BJ (cell line): ENCODE measurements at regions not wholly inside any gene's neighbourhood (a gene's known extent, or its start where the extent isn't known, plus 50 kb on each side); places are given as distances from the start of the nearest gene placed in this dataset.

Experiments used
- CTCF ChIA-PET: fragments of 350-600 bp; formaldehyde crosslinking; extraction: SDS; loops from one replicate; lab custom pipeline; 2021; ENCODE audit warnings: antibody characterized with exemption, inconsistent platforms; lab: Yijun Ruan, JAX
- POLR2A ChIA-PET: fragments of 300-600 bp; sonication (Branson Sonifier 250); formaldehyde crosslinking; extraction: SDS; loops from one replicate; lab custom pipeline; 2021; ENCODE audit warnings: antibody characterized with exemption; lab: Charles Lee
- DNase-seq: peaks from one replicate; pipeline ENCODE4 v3.0.0-alpha.2; 2011; ENCODE audit warnings: low read depth
- H3K27me3 ChIP-seq: 2 replicates; pipeline ENCODE4 v1.6.0; 2011; ENCODE audit warnings: low read length; ENCODE audit not compliant: control insufficient read depth, insufficient read depth
- H3K36me3 ChIP-seq: 2 replicates; pipeline ENCODE4 v1.5.1; 2011; ENCODE audit warnings: low read length; ENCODE audit not compliant: control insufficient read depth, insufficient read depth
- H3K4me3 ChIP-seq: 2 replicates; pipeline ENCODE4 v1.5.1; 2011; ENCODE audit warnings: low read depth, mild to moderate bottlenecking, control low read depth, low read length
- TF ChIP-seq, protein P1 (sequence below): IDR thresholded peaks from 2 replicates; pipeline ENCODE4 v1.5.1; 2011; ENCODE audit warnings: low read depth, mild to moderate bottlenecking, control low read depth, inconsistent platforms, low read length, moderate library complexity; ENCODE audit not compliant: insufficient read depth

DNA sequence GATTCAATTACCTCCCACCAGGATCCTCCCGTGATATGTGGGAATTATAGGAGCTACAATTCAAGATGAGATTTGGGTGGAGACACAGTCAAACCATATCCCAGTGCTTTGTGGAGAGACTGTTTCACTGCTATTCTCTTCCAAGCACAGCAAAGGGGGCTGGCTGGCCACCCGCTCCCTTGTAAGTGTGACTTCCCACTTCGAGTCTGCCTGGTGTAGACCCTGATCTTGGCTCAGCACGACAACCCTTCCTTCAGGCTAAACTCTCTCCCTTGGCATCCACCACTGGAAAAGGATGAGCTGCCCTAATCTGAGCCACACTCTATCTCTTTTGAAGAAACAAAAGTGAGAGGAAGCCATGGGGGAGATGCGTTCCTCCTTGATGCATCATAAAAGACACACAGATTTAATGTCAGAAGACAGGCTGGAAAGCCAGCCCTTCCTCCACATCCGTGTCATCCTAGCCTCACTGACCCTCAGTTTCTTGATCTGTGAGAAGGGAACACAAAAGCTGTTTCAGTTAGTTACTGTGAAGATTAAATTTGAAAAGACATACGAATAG, 64.7 kb upstream of the CDON start:
- no peaks in the 10 kb centered on the region for H3K36me3 ChIP-seq
- TF ChIP-seq, protein P1, sequence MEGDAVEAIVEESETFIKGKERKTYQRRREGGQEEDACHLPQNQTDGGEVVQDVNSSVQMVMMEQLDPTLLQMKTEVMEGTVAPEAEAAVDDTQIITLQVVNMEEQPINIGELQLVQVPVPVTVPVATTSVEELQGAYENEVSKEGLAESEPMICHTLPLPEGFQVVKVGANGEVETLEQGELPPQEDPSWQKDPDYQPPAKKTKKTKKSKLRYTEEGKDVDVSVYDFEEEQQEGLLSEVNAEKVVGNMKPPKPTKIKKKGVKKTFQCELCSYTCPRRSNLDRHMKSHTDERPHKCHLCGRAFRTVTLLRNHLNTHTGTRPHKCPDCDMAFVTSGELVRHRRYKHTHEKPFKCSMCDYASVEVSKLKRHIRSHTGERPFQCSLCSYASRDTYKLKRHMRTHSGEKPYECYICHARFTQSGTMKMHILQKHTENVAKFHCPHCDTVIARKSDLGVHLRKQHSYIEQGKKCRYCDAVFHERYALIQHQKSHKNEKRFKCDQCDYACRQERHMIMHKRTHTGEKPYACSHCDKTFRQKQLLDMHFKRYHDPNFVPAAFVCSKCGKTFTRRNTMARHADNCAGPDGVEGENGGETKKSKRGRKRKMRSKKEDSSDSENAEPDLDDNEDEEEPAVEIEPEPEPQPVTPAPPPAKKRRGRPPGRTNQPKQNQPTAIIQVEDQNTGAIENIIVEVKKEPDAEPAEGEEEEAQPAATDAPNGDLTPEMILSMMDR = no peak
- POLR2A ChIA-PET = interaction anchor here (0.6 kb wide), 1 partner anchor 172 kb away, joined by 7 read pairs; no protein-coding TSS in a partner anchor
- no peak overlapping the region for H3K4me3 ChIP-seq
- CTCF ChIA-PET = interaction anchor here (1.0 kb wide), 1 partner anchor 12 kb away, joined by 3 read pairs; no protein-coding TSS in a partner anchor
- H3K27me3 ChIP-seq = peaks cover 11% of the 10 kb centered on the region
- no peak for DNase-seq

DNA sequence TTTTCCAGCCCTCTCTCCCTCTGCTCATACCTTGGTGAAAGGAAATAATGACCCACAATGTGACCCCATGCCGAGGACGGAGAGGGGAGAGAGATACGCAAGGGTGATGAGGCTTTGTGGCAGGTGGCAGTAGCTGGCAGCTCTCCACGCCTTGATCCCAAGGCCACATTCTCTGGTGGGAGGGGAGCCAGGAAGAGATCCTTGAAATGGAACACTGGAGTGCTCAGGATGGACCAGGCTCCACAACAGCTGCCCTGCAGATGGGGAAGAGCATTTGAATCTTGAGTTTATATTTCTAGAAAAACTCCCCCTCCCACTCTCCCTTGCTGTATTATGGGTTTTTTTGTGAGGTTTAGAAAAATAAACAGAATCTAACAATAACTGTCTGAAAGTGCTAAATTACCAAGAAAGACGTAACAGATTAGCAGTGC, 61.6 kb upstream of the CDON start:
- no peaks in the 10 kb centered on the region for H3K36me3 ChIP-seq
- peaks cover 8% of the 10 kb centered on the region for H3K27me3 ChIP-seq
- TF ChIP-seq, protein P1 = no peak
- ChIA-PET CTCF (interaction anchor here (0.6 to 1.6 kb wide), 4 partner anchors 10 to 196 kb away, joined by 3 to 6 read pairs (median 3); no protein-coding TSS in a partner anchor), POLR2A (no interaction called here)
- DNase-seq = no peak
- no peak overlapping the region for H3K4me3 ChIP-seq

DNA sequence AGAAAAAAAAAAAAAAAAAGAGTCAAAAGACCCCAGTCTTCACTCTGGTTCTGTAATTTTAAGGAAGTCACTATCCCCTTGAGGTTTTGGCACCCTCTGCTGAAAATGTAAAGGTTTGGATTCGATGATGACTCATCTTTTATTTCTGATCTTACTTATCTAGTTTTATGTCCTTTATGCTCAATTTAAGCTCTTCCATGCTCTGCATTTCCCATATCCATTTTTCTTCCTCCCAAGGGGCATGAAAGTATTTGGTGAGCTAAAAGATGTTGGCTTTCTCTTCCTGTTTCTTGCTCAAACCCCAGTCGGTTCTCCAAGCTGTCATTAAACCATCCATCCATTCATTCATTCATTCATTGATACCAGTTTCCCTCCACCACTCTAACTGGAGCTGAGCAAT, 61.0 kb upstream of the CDON start:
- CTCF ChIA-PET = interaction anchor here (0.6 to 1.1 kb wide), 3 partner anchors 10 to 195 kb away, joined by 3 to 6 read pairs (median 3); no protein-coding TSS in a partner anchor
- peaks cover 8% of the 10 kb centered on the region for H3K27me3 ChIP-seq
- POLR2A ChIA-PET = no interaction called here
- DNase-seq = no peak
- no peaks in the 10 kb centered on the region for H3K36me3 ChIP-seq
- TF ChIP-seq, protein P1 = no peak
- H3K4me3 ChIP-seq = no peak overlapping the region

DNA sequence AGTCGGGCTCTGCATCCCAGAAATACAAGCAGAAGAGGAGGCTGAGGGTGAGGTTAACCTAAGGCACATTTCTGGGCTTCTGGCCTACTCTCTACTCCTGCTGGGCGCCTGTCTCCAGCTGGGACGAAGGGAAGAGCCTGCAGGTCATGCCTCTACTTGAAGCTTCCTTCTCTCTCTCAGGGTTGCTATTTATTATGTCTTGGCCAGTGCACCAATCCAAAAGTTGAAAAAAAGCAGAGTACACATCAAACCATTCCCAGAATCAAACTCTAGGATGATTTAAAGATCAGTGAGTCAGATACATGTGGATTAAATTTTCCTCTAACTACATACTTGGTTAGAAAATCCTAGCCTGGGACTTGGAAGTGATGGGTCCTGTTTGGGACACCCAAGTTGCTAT, 60.2 kb upstream of the CDON start:
- Histone ChIP-seq H3K36me3 (no peaks in the 10 kb centered on the region), H3K4me3 (no peak overlapping the region), H3K27me3 (peaks cover 8% of the 10 kb centered on the region)
- TF ChIP-seq, protein P1 = no peak
- ChIA-PET POLR2A (no interaction called here), CTCF (no interaction called here)
- no peak for DNase-seq

DNA sequence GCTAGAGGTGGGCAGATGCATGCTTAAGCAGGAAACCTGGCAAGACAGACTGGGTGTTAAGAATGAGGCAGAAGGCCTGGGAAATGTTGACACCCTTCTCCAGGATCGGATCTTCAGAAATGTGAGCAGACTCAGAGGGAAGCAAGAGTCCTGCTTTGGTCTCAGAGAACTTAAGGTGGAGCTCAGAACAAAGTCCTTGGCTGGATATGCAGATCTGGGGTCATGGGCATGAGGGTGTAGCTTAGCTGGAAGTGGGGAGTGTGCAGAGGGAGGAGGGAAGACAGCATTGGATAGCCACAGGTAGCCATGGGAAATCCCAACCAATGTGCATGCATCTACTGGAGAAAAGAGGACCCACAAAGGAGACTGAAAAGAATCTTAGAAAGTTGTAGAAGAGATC, 58.6 kb upstream of the CDON start:
- H3K27me3 ChIP-seq = peaks cover 2% of the 10 kb centered on the region
- ChIA-PET CTCF (no interaction called here), POLR2A (no interaction called here)

More for the DNA sequence above, 58.6 kb upstream of the CDON start:
- no peak overlapping the region for H3K4me3 ChIP-seq
- no peak for DNase-seq
- TF ChIP-seq, protein P1 = no peak
- H3K36me3 ChIP-seq = no peaks in the 10 kb centered on the region
